Neural cell (in vitro differentiated cells): ENCODE measurements at regions not wholly inside any gene's neighbourhood (a gene's known extent, or its start where the extent isn't known, plus 50 kb on each side); places are given as distances from the start of the nearest gene placed in this dataset.

Source experiments
- H2AFZ ChIP-seq: fragments of 200-600, 300-800 bp; sonication (generic), shearing (Covaris generic); 2 replicates; pipeline ENCODE4 v1.6.0; 2014; ENCODE audit warnings: low read depth, mild to moderate bottlenecking, antibody characterized with exemption, low read length, moderate library complexity
- H3F3A ChIP-seq: fragments of 200-600 bp; shearing (Covaris generic); 2 replicates; pipeline ENCODE4 v1.6.1; 2016; ENCODE audit warnings: mild to moderate bottlenecking, moderate library complexity, mixed read lengths, antibody characterized with exemption, low read length; ENCODE audit not compliant: insufficient read depth, poor library complexity, severe bottlenecking
- H3K27ac ChIP-seq: fragments of 200-600, 300-800 bp; sonication (generic), shearing (Covaris generic); 2 replicates; pipeline ENCODE4 v1.5.1; 2014; ENCODE audit warnings: mild to moderate bottlenecking, low read length, moderate library complexity
- H3K27me3 ChIP-seq: fragments of 300-800, 200-600 bp; sonication (generic), shearing (Covaris generic); 2 replicates; pipeline ENCODE4 v1.6.0; 2014; ENCODE audit warnings: mild to moderate bottlenecking, low read depth, low read length, moderate library complexity; ENCODE audit not compliant: insufficient read depth
- H3K36me3 ChIP-seq: fragments of 300-800, 200-600 bp; sonication (generic), shearing (Covaris generic); 2 replicates; pipeline ENCODE4 v1.5.1; 2014; ENCODE audit warnings: mild to moderate bottlenecking, antibody characterized with exemption, low read length, moderate library complexity; ENCODE audit not compliant: insufficient read depth
- H3K4me2 ChIP-seq: fragments of 300-800, 200-600 bp; sonication (generic), shearing (Covaris generic); 2 replicates; pipeline ENCODE4 v1.6.0; 2014; ENCODE audit warnings: mild to moderate bottlenecking, low read length
- H3K4me3 ChIP-seq: fragments of 300-800, 200-600 bp; sonication (generic), shearing (Covaris generic); 2 replicates; pipeline ENCODE4 v1.5.1; 2014; ENCODE audit warnings: mild to moderate bottlenecking, low read length, moderate library complexity
- H3K79me2 ChIP-seq: fragments of 200-600 bp; shearing (Covaris generic); replicated peaks from 2 replicates; pipeline ENCODE4 v1.6.0; 2014; ENCODE audit warnings: mild to moderate bottlenecking, low read length, moderate library complexity; ENCODE audit not compliant: insufficient read depth
- H3K9ac ChIP-seq: fragments of 300-800, 200-600 bp; sonication (generic), shearing (Covaris generic); 2 replicates; pipeline ENCODE4 v1.6.1; 2016; ENCODE audit warnings: mild to moderate bottlenecking, low read length, mixed read lengths
- H3K9me2 ChIP-seq: fragments of 200-600 bp; shearing (Covaris generic); 2 replicates; pipeline ENCODE4 v1.6.1; 2016; ENCODE audit warnings: mild to moderate bottlenecking, low read length, mixed read lengths; ENCODE audit not compliant: insufficient read depth
- H3K9me3 ChIP-seq: fragments of 200-600, 300-800 bp; sonication (generic), shearing (Covaris generic); 2 replicates; pipeline ENCODE4 v1.6.1; 2016; ENCODE audit warnings: mild to moderate bottlenecking, mixed run types, low read length, moderate library complexity, mixed read lengths
- H4K20me1 ChIP-seq: fragments of 200-600 bp; shearing (Covaris generic); 2 replicates; pipeline ENCODE4 v1.6.1; 2016; ENCODE audit warnings: mild to moderate bottlenecking, mixed run types; ENCODE audit not compliant: insufficient read depth
- EP300 ChIP-seq: fragments of 450-650 bp; conservative IDR thresholded peaks from 2 replicates; pipeline ENCODE4 v1.6.1; 2014; ENCODE audit warnings: antibody characterized with exemption, mild to moderate bottlenecking, moderate library complexity; ENCODE audit not compliant: poor library complexity, severe bottlenecking
- EZH2 ChIP-seq: fragments of 200-600, 300-800 bp; shearing (Covaris generic), sonication (generic); IDR thresholded peaks from 2 replicates; pipeline ENCODE4 v1.6.1; 2014; ENCODE audit warnings: antibody characterized with exemption, low read length, borderline replicate concordance, mild to moderate bottlenecking; ENCODE audit not compliant: insufficient read depth, poor library complexity, severe bottlenecking
- MXI1 ChIP-seq: fragments of 450-650 bp; conservative IDR thresholded peaks from 2 replicates; pipeline ENCODE4 v1.6.1; 2014; ENCODE audit warnings: antibody characterized with exemption, mild to moderate bottlenecking; ENCODE audit not compliant: poor library complexity, severe bottlenecking
- POLR2AphosphoS5 ChIP-seq: IDR thresholded peaks from 2 replicates; pipeline ENCODE4 v1.6.1; 2012
- RAD21 ChIP-seq: fragments of 450-650 bp; conservative IDR thresholded peaks from 2 replicates; pipeline ENCODE4 v1.6.1; 2014; ENCODE audit warnings: antibody characterized with exemption, mild to moderate bottlenecking, moderate library complexity
- SMC3 ChIP-seq: fragments of 450-650 bp; conservative IDR thresholded peaks from 2 replicates; pipeline ENCODE4 v1.6.1; 2014; ENCODE audit warnings: antibody characterized with exemption, mild to moderate bottlenecking, moderate library complexity; ENCODE audit not compliant: poor library complexity
- TAF1 ChIP-seq: IDR thresholded peaks from 2 replicates; pipeline ENCODE4 v1.6.1; 2012; ENCODE audit warnings: low read depth
- TF ChIP-seq, protein P1 (sequence below): IDR thresholded peaks from 2 replicates; pipeline ENCODE4 v1.6.1; 2012; ENCODE audit warnings: borderline replicate concordance
- TF ChIP-seq, protein P2 (sequence below): fragments of 450-650 bp; IDR thresholded peaks from 2 replicates; pipeline ENCODE4 v1.5.1; 2014; ENCODE audit warnings: antibody characterized with exemption, mild to moderate bottlenecking, moderate library complexity; ENCODE audit not compliant: poor library complexity, severe bottlenecking

DNA sequence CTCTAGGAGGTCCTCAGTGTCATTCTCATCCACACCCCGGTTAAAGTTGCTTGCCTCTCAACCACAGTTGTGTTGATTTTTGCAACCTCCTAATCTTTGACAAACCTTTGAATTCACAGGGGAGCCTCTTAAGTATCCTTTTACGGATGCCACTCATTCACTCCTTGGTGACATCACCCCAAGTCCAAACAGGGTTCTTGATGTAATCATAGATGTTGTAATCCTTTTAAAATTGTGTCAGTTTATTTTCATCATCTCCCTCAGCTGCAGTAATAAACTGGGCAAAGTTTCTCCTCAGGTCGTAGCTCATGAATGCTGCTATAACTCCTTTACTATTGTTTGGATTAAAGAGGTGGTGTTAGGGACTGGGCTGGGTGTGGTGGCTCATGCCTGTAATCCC lies 637.2 kb upstream of the NUDT12 start:
- Histone ChIP-seq H3K36me3 (no peaks in the 10 kb centered on the region), H3K9ac (no peak overlapping the region), H3K4me3 (no peak overlapping the region), H3K9me3 (no peaks in the 10 kb centered on the region), H2AFZ (no peak overlapping the region), H3K4me2 (no peak overlapping the region), H3K27me3 (no peaks in the 10 kb centered on the region), H3F3A (no peaks in the 10 kb centered on the region), H3K79me2 (no peaks in the 10 kb centered on the region), H4K20me1 (no peaks in the 10 kb centered on the region), H3K9me2 (no peaks in the 10 kb centered on the region), H3K27ac (no peak overlapping the region)
- TF ChIP-seq SMC3 (no peak), MXI1 (no peak), POLR2AphosphoS5 (no peak)
- TF ChIP-seq, protein P1, sequence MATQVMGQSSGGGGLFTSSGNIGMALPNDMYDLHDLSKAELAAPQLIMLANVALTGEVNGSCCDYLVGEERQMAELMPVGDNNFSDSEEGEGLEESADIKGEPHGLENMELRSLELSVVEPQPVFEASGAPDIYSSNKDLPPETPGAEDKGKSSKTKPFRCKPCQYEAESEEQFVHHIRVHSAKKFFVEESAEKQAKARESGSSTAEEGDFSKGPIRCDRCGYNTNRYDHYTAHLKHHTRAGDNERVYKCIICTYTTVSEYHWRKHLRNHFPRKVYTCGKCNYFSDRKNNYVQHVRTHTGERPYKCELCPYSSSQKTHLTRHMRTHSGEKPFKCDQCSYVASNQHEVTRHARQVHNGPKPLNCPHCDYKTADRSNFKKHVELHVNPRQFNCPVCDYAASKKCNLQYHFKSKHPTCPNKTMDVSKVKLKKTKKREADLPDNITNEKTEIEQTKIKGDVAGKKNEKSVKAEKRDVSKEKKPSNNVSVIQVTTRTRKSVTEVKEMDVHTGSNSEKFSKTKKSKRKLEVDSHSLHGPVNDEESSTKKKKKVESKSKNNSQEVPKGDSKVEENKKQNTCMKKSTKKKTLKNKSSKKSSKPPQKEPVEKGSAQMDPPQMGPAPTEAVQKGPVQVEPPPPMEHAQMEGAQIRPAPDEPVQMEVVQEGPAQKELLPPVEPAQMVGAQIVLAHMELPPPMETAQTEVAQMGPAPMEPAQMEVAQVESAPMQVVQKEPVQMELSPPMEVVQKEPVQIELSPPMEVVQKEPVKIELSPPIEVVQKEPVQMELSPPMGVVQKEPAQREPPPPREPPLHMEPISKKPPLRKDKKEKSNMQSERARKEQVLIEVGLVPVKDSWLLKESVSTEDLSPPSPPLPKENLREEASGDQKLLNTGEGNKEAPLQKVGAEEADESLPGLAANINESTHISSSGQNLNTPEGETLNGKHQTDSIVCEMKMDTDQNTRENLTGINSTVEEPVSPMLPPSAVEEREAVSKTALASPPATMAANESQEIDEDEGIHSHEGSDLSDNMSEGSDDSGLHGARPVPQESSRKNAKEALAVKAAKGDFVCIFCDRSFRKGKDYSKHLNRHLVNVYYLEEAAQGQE: no peak

GRCh38 chr5:104198156-104198555 lies 635.6 kb upstream of the NUDT12 start:
- Histone ChIP-seq H3K9me2 (no peaks in the 10 kb centered on the region), H3K9ac (no peak overlapping the region), H3K27me3 (no peaks in the 10 kb centered on the region), H3K4me2 (no peak overlapping the region), H3K36me3 (no peaks in the 10 kb centered on the region), H3K79me2 (no peaks in the 10 kb centered on the region), H4K20me1 (no peaks in the 10 kb centered on the region), H3K27ac (no peak overlapping the region), H3K9me3 (no peaks in the 10 kb centered on the region), H3K4me3 (no peak overlapping the region), H2AFZ (no peak overlapping the region), H3F3A (no peaks in the 10 kb centered on the region)
- TF ChIP-seq MXI1 (no peak), EZH2 (no peak), EP300 (no peak), TAF1 (no peak), POLR2AphosphoS5 (no peak), SMC3 (no peak), RAD21 (no peak)
- TF ChIP-seq, protein P2, sequence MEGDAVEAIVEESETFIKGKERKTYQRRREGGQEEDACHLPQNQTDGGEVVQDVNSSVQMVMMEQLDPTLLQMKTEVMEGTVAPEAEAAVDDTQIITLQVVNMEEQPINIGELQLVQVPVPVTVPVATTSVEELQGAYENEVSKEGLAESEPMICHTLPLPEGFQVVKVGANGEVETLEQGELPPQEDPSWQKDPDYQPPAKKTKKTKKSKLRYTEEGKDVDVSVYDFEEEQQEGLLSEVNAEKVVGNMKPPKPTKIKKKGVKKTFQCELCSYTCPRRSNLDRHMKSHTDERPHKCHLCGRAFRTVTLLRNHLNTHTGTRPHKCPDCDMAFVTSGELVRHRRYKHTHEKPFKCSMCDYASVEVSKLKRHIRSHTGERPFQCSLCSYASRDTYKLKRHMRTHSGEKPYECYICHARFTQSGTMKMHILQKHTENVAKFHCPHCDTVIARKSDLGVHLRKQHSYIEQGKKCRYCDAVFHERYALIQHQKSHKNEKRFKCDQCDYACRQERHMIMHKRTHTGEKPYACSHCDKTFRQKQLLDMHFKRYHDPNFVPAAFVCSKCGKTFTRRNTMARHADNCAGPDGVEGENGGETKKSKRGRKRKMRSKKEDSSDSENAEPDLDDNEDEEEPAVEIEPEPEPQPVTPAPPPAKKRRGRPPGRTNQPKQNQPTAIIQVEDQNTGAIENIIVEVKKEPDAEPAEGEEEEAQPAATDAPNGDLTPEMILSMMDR: no peak
- TF ChIP-seq, protein P1: no peak
